CD4-positive, alpha-beta T cell treated with Interleukin-10 for 1 hour (primary cell): ENCODE measurements at regions not wholly inside any gene's neighbourhood (a gene's known extent, or its start where the extent isn't known, plus 50 kb on each side); places are given as distances from the start of the nearest gene placed in this dataset.
"Not testable (repeated sequence)": the region's sequence is repeated elsewhere in the genome, so short reads cannot be mapped to it uniquely, and the experiment has no call there.

ENCODE experiments used
- DNase-seq: peaks from one replicate; pipeline ENCODE4 v3.0.0-alpha.2; 2020

- no peak for DNase-seq
Observed at GRCh38 chr16:65579050-65579449, 457.2 kb upstream of the CDH11 start.

- DNase-seq: no peak
Observed at GRCh38 chr16:65576631-65577030, 454.8 kb upstream of the CDH11 start.

- no peak for DNase-seq
Observed at GRCh38 chr16:65576139-65576538, 454.3 kb upstream of the CDH11 start.

- DNase-seq: no peak
Observed at GRCh38 chr16:65574326-65574966, 452.6 kb upstream of the CDH11 start.

GRCh38 chr16:65572156-65572555, 450.3 kb upstream of the CDH11 start:
- no peak for DNase-seq

GRCh38 chr16:65570261-65570660, 448.4 kb upstream of the CDH11 start:
- DNase-seq: no peak

- no peak for DNase-seq
Observed at GRCh38 chr16:65559846-65560245, 438.0 kb upstream of the CDH11 start.

GRCh38 chr16:65549689-65550088, 427.8 kb upstream of the CDH11 start:
- DNase-seq: not testable (repeated sequence)

GRCh38 chr16:65548470-65548869, 426.6 kb upstream of the CDH11 start:
- no peak for DNase-seq

GRCh38 chr16:65547772-65548446, 426.0 kb upstream of the CDH11 start:
- DNase-seq: no peak

GRCh38 chr16:65546353-65546791, 424.5 kb upstream of the CDH11 start:
- no peak for DNase-seq

GRCh38 chr16:65545413-65545956, 423.6 kb upstream of the CDH11 start:
- no peak for DNase-seq

- DNase-seq: no peak
Observed at GRCh38 chr16:65543781-65544740, 422.2 kb upstream of the CDH11 start.

- no peak for DNase-seq
Observed at GRCh38 chr16:65541646-65542045, 419.8 kb upstream of the CDH11 start.

GRCh38 chr16:65540901-65541300, 419.0 kb upstream of the CDH11 start:
- no peak for DNase-seq

- no peak for DNase-seq
Observed at GRCh38 chr16:65538976-65539375, 417.1 kb upstream of the CDH11 start.

- no peak for DNase-seq
Observed at GRCh38 chr16:65537336-65537735, 415.5 kb upstream of the CDH11 start.

- DNase-seq: no peak
Observed at GRCh38 chr16:65534121-65534528, 412.3 kb upstream of the CDH11 start.

GRCh38 chr16:65532846-65533245, 411.0 kb upstream of the CDH11 start:
- no peak for DNase-seq

GRCh38 chr16:65532258-65532657, 410.4 kb upstream of the CDH11 start:
- no peak for DNase-seq

- DNase-seq: no peak
Observed at GRCh38 chr16:65531475-65531874, 409.6 kb upstream of the CDH11 start.

- DNase-seq: no peak
Observed at GRCh38 chr16:65525707-65526106, 403.8 kb upstream of the CDH11 start.

- DNase-seq: no peak
Observed at GRCh38 chr16:65524997-65525396, 403.1 kb upstream of the CDH11 start.
